ENCODE measurements at regions not wholly inside any gene's neighbourhood (a gene's known extent, or its start where the extent isn't known, plus 50 kb on each side); places are given as distances from the start of the nearest gene placed in this dataset.

- Histone ChIP-seq H3K4me3 (ENCODE audit: control insufficient read depth in 2 of 3, extremely low read depth in 1 of 3, insufficient read depth in 2 of 3, low read depth in 1 of 3, low read length in 3 of 3) (no peak overlapping the region), H3K27ac (ENCODE audit: control insufficient read depth, insufficient read depth, low read length) (no peak overlapping the region), H3K9me1 (ENCODE audit: control insufficient read depth, extremely low read depth, insufficient read depth, low read length) (no peaks in the 10 kb centered on the region), H3K4me2 (ENCODE audit: control insufficient read depth, extremely low read depth, insufficient read depth, low read depth, low read length) (no peak overlapping the region), H3K79me2 (ENCODE audit: control insufficient read depth, insufficient read depth, low read length) (no peaks in the 10 kb centered on the region), H3K9ac (ENCODE audit: control insufficient read depth, extremely low read depth, insufficient read depth, low read length) (no peak overlapping the region), H3K4me1 (ENCODE audit: control insufficient read depth, extremely low read depth, insufficient read depth, low read length) (no peaks in the 10 kb centered on the region), H2AFZ (ENCODE audit: control insufficient read depth, low read length) (no peak overlapping the region), H3K9me3 (ENCODE audit: control insufficient read depth, low read depth, low read length) (no peaks in the 10 kb centered on the region), H4K20me1 (ENCODE audit: control insufficient read depth, extremely low read depth, insufficient read depth, low read length) (no peaks in the 10 kb centered on the region), H3K27me3 (ENCODE audit: control insufficient read depth, extremely low read depth, insufficient read depth, low read length) (peaks cover 33% of the 10 kb centered on the region), H3K36me3 (ENCODE audit: control insufficient read depth in 2 of 2, extremely low read depth in 1 of 2, insufficient read depth in 2 of 2, low read length in 2 of 2) (no peaks in the 10 kb centered on the region)
- dilution Hi-C loops (cut with MboI; ENCODE audit: extremely low pct_ligation_motif_present, low sequenced_read_pairs): no loop called here
- FAIRE-seq (no peak), DNase-seq (ENCODE audit: low read depth, low spot score) (no peak)
- no peak for TF ChIP-seq CTCF (optimal IDR thresholded peaks at IDR 0.05 in 1 of 3, IDR thresholded peaks at IDR 0.05 in 1 of 3, conservative IDR thresholded peaks at IDR 0.05 in 1 of 3; ENCODE audit: extremely low read depth in 1 of 3, insufficient read depth in 2 of 3, low read length in 3 of 3)
- TF ChIP-seq EZH2 (IDR thresholded peaks at IDR 0.05; ENCODE audit: low read length): no peak
These were observed 77.1 kb downstream of the TRIM42 start for GRCh38 chr3:140754936-140755335.

GRCh38 chr3:140756240-140757016 is 78.6 kb downstream of the TRIM42 start:
- Histone ChIP-seq H2AFZ (ENCODE audit: control insufficient read depth, low read length) (no peak overlapping the region), H3K27ac (ENCODE audit: control insufficient read depth, insufficient read depth, low read length) (no peak overlapping the region), H3K79me2 (ENCODE audit: control insufficient read depth, insufficient read depth, low read length) (no peaks in the 10 kb centered on the region), H3K4me2 (ENCODE audit: control insufficient read depth, extremely low read depth, insufficient read depth, low read depth, low read length) (no peak overlapping the region), H3K4me1 (ENCODE audit: control insufficient read depth, extremely low read depth, insufficient read depth, low read length) (no peaks in the 10 kb centered on the region), H3K4me3 (ENCODE audit: control insufficient read depth in 2 of 3, extremely low read depth in 1 of 3, insufficient read depth in 2 of 3, low read depth in 1 of 3, low read length in 3 of 3) (no peak overlapping the region), H3K9ac (ENCODE audit: control insufficient read depth, extremely low read depth, insufficient read depth, low read length) (no peak overlapping the region), H4K20me1 (ENCODE audit: control insufficient read depth, extremely low read depth, insufficient read depth, low read length) (no peaks in the 10 kb centered on the region), H3K36me3 (ENCODE audit: control insufficient read depth in 2 of 2, extremely low read depth in 1 of 2, insufficient read depth in 2 of 2, low read length in 2 of 2) (no peaks in the 10 kb centered on the region), H3K27me3 (ENCODE audit: control insufficient read depth, extremely low read depth, insufficient read depth, low read length) (peaks cover 36% of the 10 kb centered on the region), H3K9me1 (ENCODE audit: control insufficient read depth, extremely low read depth, insufficient read depth, low read length) (no peaks in the 10 kb centered on the region), H3K9me3 (ENCODE audit: control insufficient read depth, low read depth, low read length) (no peaks in the 10 kb centered on the region)
- no peak for DNase-seq (ENCODE audit: low read depth, low spot score)
- dilution Hi-C loops (cut with MboI; ENCODE audit: extremely low pct_ligation_motif_present, low sequenced_read_pairs): no loop called here
- no peak for FAIRE-seq
- no peak for TF ChIP-seq EZH2 (IDR thresholded peaks at IDR 0.05; ENCODE audit: low read length)
- TF ChIP-seq CTCF (optimal IDR thresholded peaks at IDR 0.05 in 1 of 3, IDR thresholded peaks at IDR 0.05 in 1 of 3, conservative IDR thresholded peaks at IDR 0.05 in 1 of 3; ENCODE audit: extremely low read depth in 1 of 3, insufficient read depth in 2 of 3, low read length in 3 of 3): no peak

All from keratinocyte (primary cell).